EH (cell line): ENCODE measurements at regions not wholly inside any gene's neighbourhood (a gene's known extent, or its start where the extent isn't known, plus 50 kb on each side); places are given as distances from the start of the nearest gene placed in this dataset.
"Not testable (repeated sequence)": the region's sequence is repeated elsewhere in the genome, so short reads cannot be mapped to it uniquely, and the experiment has no call there.

Experiments
- DNase-seq: peaks from one replicate; pipeline ENCODE4 v3.0.0-alpha.2; 2015; ENCODE audit warnings: low read depth

GRCh38 chr6:86255973-86256372 is 613.3 kb upstream of the SYNCRIP start:
- no peak for DNase-seq

- DNase-seq, result no peak
Observed at GRCh38 chr6:86251106-86251505, 608.4 kb upstream of the SYNCRIP start.

DNA sequence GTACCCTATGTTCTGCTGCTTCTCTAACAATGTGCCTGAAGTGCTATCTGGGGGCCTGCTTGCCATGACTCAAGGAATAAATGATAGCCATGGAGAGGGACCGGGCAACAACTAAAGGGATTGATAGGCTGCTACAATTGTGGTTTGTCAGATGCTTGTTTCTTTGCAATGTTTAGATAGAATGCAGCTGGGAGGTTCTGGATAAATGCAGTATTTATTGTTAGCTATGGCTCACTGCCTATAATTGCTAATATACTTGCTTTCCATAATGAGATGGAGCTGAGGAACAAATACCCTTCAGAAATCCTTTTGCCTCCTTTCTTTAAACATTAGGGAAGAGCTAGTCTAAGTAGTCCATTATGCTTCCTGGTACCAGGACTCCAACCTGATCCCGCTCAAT is 575.2 kb upstream of the SYNCRIP start:
- no peak for DNase-seq

- DNase-seq, result no peak
Observed at GRCh38 chr6:86215323-86215722, 572.6 kb upstream of the SYNCRIP start.

DNA sequence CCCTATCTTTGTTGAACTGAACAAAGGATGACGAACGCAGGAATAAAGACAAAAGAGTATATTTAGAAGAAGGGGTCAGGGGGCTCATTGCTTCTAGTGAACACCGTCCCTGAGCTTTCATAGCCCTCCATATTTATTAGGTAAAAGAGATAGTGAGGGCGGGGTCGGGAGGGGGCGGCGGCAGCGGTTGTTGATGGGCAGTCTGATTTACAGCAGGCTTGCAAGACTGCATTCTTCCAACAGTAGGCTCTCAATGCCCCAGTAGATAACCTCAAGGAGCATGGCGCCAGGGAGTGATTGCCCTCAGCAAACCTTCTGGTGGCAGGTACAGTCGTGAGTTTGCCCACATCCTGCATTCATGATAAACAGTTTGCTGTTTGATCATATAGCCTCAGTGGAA is 563.3 kb upstream of the SYNCRIP start:
- no peak for DNase-seq

- DNase-seq, result no peak
Observed at GRCh38 chr6:86203044-86203443, 560.4 kb upstream of the SYNCRIP start.

DNA sequence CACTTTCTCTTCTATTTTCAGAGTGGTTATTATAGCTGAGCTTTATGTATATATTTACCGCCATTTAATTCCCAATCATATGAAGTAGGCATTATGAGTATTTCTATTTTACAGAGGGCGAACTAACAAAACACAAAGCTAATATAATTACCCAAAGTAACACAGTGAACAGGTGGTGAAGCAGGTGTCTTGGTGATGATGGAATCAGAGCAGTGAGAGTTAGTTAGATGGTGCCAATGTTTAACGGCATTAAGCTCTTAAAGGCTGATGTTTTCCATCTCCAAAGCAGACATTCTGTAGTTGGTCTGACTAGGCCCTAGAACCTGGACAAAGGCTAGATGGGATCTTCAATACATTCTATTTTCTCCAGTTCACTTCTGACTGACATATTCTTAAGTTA is 551.1 kb upstream of the SYNCRIP start:
- DNase-seq, result no peak

DNA sequence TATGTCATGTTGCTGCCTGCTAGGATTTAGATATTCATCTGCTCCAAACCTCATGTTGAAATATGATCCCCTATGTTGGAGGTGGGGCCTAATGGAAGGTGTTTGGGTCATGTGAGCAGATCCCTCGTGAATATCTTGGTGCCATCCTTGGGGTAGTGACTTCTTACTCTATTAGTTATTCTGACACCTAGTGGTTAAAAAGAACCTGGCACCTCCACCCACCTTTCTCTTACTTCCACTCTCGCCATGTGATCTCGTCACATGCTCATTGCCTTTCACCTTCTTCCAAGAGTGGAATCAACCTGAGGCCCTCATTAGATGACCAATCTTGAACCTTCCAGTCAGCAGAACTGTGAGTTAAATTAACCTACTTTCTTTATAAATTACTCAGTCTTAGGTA is 549.4 kb upstream of the SYNCRIP start:
- no peak for DNase-seq

- not testable (repeated sequence) for DNase-seq
Observed at GRCh38 chr6:86175149-86175548, 532.5 kb upstream of the SYNCRIP start.

GRCh38 chr6:86154852-86155251 is 512.2 kb upstream of the SYNCRIP start:
- no peak for DNase-seq

- no peak for DNase-seq
Observed at GRCh38 chr6:86153521-86153920, 510.8 kb upstream of the SYNCRIP start.

DNA sequence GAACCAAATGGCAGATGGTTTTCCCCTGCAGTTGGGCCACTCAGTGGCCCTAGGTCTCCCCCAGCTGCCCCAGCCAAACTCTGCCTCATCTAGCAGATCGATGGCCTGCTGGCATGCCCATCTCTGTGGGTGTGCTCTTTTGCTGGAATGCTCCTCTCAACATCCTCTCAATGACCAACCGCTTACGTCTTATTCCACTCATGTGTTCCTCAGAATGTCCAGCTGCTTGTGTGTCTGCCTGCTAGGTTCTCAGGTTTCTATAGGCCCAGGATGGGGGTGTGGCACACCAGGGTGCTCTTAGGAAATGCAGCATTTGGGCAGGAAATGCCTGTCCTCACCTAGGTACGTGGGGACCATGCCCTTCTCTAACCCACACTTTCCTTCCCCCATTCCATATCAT is 509.9 kb upstream of the SYNCRIP start:
- no peak for DNase-seq

DNA sequence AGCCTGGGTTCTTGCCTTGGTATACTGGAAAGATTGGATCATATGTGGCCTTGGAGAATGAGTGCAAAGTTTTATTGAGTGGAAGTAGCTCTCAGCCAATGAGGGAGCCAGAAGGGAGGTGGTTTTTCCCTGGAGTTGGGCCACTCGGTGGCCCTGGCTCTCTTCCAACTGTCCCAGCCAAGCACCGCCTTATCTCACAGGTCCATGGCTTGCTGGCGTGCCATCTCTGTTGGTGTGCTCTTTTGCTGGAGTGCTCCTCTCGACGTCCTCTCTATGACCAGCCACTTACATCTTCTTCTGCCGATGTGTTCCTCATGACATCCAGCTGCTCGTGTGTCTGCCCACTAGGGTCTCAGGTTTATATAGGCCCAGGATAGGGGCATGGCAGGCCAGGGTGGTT is 505.9 kb upstream of the SYNCRIP start:
- DNase-seq, result no peak

DNA sequence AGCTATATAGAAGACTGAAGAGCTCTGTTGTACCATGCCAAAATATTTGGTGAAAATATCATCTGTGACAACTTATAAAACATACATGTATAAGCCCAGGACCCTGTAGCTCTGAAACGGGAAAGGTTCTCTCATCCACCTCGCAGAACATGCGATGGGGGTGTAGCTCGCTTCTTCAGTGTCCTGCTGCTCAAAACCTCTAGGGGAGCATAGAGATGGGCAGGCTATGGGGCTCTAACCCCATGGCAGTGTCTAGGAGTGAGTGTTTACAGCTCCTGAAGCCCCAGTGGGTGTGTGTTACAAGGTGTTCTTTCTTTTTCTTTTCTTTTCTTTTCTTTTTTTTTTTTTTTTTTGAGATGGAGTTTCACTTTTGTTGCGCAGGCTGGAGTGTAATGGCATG is 505.2 kb upstream of the SYNCRIP start:
- no peak for DNase-seq

GRCh38 chr6:86147311-86147710 is 504.6 kb upstream of the SYNCRIP start:
- DNase-seq, result no peak

DNA sequence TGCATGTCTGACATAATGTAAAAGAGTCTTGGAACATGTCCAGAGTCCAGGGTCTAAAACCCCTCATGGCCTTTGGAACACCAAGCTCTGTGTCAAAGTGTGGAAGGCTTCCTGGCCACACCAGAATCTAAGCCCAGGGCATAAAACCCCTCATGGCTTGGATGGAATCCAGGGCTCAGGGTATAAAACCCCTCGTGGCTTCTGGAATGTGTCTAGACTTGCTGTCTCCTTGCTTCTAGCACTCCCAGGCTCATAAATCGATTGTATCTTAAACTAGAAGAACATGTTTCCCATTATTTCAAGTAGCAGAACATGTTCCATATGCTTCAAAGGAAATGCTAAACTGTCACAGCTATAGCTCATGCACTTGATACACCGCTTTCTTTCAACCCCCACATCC is 504.1 kb upstream of the SYNCRIP start:
- DNase-seq, result not testable (repeated sequence)

DNA sequence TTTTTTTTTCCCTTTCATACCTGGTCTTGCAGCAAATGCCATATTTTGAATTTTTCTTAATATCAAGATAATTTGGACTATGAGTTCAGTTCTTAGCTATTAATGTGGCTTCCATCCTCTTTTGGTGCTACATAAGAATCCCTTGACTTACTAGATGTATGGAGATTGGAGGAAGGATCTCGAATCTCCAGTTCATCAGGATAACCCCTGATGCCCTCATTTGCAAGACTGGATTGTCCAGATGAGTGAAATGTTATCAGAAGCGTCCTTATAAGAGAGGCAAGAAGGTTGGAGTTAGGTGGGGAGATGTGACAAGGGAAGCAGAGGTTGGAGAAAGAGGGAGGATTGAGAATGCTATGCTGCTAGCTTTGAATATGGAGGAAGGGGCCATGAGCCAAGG is 499.6 kb upstream of the SYNCRIP start:
- no peak for DNase-seq

DNA sequence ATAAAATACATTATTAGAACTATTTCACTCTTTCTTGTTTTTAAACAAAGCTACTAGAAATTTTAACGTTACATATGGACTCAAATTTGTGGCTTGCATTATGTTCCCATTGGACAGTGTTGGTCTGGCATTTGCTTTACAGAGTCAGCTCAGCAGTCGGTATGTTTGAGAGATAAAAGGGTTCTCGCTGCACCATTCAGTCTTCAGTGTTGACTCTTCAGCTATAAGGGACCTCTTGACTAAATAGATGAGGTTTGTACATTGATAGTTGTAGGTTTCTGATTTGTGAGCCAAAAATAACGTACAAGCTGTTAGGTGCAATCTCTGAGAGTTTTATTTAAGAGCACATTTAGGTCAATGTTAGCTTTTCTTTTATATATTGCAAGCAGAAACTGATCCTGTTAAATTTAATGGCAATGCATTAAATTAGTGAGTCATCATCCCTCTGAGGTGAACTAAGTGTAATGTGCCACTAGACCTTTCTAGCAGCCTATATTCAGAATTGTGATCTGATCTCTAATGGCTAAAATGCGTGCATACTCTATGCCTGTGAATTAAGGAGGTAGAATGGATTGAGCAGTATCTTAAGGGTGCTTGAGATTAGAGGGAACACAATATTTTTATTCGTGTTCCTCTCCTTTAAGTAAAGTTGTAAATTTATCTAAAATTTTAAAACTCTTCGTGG is 485.6 kb upstream of the SYNCRIP start:
- DNase-seq, result no peak

- DNase-seq, result no peak
Observed at GRCh38 chr6:86122086-86122485, 479.4 kb upstream of the SYNCRIP start.

DNA sequence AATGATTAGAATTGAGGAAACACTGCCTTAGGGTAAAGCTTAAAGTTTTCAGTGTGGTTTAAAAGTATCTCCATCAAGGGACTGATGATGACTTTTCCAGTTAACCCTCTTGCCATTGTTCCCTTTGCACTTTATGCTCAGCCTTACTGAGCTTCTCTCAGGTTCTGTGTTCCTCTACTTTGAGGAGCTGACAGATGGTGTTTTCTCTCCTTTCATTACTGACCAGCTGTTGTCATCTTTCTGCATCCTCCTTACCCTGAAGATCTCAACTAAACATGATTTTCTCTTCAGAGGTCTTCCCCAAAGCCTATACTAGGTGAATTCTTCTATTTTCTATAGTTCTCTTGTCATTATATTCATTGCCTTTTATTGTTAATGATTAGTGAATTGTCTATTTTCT is 475.6 kb upstream of the SYNCRIP start:
- DNase-seq, result no peak

GRCh38 chr6:86107985-86108384 is 465.3 kb upstream of the SYNCRIP start:
- DNase-seq, result no peak

DNA sequence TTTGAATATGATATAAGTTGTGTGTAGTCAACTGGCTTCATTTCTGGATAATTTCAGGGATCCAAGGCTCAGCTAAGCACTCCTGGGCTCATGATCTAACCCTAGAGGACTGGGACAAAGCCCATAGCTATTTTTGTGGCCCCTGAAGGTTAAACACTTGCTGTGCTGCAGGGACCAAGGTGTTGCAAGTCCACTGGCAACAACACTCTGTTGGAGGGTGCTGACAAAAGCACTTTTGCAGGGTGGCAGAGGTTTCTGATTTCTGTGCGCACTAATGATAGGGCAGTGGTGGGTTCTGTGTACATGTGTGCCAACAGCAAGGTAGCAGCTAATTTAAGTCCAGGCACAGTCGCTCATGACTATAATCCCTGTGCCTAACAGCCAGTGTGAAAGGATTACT is 445.3 kb upstream of the SYNCRIP start:
- no peak for DNase-seq

DNA sequence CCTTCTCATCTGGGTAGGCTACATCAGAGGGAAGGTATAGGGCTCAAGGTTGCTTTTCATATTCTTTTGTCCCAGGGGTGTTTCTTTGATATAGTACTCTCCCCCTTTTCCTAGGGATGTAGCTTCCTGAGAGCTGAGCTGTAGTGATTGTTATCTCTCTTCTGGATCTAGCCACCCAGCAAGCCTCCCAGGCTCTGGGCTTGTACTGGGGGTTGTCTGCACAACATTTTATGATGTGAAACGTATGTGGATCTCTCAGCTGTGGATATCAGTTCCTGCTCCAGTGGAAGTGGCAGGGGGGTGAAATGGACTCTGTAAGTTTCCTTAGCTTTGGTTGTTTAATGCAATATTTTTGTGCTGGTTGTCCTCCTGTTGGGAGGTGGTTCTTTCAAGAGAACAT is 437.3 kb upstream of the SYNCRIP start:
- no peak for DNase-seq

DNA sequence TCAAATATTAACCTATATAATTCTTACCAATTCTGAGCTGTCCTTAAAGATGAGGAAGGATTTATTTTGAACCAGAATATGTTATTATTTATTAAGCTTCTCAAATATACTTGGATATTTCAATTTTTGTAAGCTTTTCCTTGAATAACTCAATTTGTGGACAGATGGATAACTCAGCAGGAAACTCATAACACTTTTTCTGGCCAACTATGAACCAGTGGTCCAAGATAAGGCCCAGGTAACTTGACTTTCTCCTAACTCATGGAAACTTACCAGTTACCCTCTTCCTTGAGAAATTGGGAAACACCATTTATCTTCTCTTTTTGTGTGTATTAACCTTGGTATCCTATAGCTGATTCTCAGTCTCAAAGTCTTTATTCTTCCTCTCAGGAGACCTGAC is 427.5 kb upstream of the SYNCRIP start:
- no peak for DNase-seq

DNA sequence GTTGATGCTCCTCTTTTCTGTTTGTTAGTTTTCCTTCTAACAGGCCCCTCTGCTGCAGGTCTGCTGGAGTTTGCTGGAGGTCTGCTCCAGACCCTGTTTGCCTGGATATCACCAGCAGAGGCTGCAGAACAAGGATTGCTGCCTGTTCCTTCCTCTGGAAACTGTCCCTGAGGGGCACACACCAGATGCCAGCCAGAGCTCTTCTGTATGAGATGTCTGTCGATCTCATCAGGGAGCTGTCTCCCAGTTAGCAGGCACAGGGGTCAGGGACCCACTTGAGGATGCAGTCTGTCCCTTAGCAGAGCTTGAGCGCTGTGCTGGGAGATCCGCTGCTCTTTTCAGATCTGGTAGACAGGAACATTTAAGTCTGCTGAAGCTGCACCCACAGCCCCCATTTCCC is 422.3 kb upstream of the SYNCRIP start:
- DNase-seq, result not testable (repeated sequence)
